Hematopoietic multipotent progenitor cell treated with erythropoietin and hydrocortisone succinate and interleukin-3 and kit ligand, for 6 days (in vitro differentiated cells): ENCODE measurements at regions not wholly inside any gene's neighbourhood (a gene's known extent, or its start where the extent isn't known, plus 50 kb on each side); places are given as distances from the start of the nearest gene placed in this dataset.

Experiments used
- DNase-seq: peaks from one replicate; pipeline ENCODE4 v3.0.0-alpha.2; 2015

DNA sequence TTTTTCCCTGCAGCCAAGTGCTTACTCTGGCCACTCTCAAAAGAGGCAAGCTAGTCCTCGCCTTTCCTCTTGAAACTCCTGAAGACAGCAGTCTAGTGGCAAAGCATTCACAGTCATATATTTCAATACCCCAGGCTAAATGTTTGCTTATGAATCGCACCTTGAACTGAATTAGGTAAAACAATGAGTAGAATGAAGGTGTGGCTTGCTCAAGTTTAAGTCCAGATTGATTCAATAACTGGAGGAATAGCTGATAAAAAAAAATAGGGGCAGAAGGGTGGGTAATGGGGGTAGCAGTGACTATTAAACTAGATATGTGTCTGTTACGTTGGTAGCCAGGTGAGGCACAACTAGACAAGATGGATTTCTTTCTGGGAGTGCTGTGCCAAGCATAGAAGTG is 88.2 kb upstream of the EPB41L3 start:
- no peak for DNase-seq

GRCh38 chr18:5630900-5631413 is 87.2 kb upstream of the EPB41L3 start:
- no peak for DNase-seq

DNA sequence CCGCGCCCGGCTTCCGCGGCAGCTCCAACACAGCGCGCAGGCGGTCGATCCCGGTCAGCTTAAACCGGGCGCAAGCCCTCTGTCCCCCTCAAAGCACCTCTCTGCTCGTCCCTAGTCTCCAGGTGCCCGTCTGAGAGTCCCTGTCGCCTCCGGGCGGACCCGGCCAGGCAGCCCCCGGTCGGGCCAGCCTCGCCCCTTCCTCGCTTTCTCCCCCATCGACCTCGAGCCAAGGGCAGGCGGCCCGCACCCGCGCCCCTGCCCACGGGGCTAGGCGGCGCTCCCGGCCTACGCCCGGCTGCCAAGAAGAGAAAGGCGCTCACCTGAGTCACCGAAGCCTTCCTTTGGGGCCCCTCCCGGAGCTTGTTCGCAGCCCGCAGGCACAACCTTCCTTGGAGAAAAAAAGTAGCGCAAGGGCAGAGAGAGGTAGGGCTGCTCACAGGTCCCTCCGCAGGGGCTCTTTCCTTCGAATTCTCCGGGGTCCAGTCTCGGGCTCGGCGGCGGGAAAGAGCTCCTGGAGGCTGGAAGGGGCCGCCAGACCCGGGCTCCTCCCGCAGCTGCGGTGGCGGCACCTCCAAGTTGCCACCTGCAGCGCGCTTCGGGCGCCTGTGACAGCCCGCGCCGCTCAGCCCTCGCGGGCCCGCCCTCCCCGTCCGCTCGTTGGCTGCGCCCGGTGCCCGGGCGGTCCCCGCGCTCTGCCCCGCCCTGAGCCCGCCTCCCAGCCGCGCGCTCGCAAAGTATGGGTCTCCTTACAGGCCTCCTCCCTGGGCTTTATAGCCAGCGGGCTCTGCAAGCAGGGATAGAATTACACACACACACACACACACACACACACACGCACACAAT is 86.5 kb upstream of the EPB41L3 start:
- DNase-seq: peak; percentile 56

GRCh38 chr18:5628512-5629255 is 84.9 kb upstream of the EPB41L3 start:
- no peak for DNase-seq

GRCh38 chr18:5627776-5628511 is 84.1 kb upstream of the EPB41L3 start:
- no peak for DNase-seq

- DNase-seq: no peak
Measured at GRCh38 chr18:5626130-5626880, 82.5 kb upstream of the EPB41L3 start.

DNA sequence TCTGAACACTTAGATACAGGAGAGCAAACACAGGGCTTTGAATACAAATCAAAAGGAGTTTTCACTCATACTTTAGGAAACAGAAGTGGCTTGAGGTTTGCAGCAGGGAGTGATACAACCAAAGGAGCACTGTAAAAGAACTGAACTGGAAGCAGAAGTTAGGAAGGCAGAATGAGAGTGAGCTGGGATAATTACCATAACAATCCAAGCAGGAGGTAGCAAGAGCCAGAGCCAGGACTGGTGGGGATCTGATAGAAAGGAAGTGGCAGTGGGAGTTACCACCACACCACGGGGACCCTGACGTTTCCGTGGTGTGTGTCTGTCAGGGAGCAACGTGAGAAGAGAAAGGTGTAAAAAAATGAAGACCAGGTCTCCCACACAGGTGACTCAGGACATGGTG is 81.3 kb upstream of the EPB41L3 start:
- no peak for DNase-seq

DNA sequence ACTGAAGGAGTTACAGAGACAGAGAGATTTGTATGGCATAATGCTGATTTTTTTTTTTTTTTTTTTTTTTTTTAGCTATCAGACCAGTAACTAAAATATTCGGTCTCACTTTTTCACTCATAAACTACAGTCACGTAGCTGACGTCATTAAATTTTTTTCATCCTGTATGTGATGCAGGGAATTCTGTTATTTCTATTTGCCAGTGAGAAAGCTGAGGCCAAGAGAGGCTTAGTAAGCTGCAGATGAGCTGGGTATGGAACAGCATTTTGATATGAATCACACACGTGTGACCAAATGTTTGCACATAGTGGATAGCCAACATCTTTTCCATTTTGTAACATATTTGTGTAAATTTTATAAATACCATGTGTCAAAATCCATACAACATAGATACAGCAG is 79.1 kb upstream of the EPB41L3 start:
- no peak for DNase-seq

DNA sequence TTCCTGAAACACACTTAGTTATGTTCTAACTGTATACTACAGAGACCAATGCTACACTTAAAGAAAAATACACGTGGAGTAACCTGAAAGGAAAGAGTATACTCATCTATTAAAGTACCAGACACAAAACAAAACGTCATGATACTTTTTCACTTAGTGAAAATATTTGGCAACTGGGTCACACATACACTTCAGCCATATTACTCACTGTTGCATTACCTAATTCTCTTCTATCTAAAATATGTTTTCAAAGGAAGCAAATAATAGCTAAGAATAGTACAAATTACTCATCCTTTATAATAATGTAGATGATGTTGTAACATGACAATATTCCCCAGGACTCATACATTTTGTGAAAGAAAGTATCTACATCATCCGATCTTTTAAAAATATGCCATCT is 76.5 kb upstream of the EPB41L3 start:
- no peak for DNase-seq

DNA sequence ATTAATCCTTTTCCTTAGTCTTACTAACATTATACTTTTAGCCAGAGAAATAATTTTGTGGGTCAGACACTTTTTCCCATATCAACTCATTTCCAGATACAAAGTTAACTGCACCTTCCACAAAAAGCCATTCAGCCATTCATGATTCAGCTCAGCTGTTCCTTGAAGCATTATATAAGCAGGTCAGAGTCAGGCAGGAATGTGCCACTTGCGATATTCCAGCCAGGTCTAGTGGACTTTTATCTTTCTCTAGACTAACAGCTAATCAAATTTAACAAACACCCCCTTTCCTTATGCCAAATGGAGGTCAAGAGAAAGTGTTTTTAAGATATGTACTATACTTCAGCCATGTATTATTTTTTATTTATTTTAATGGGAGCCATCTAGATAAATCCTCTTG is 75.6 kb upstream of the EPB41L3 start:
- DNase-seq: no peak

GRCh38 chr18:5618047-5618688 is 74.4 kb upstream of the EPB41L3 start:
- DNase-seq: no peak

GRCh38 chr18:5611221-5611620 is 67.4 kb upstream of the EPB41L3 start:
- DNase-seq: no peak

GRCh38 chr18:5608846-5609245 is 65.0 kb upstream of the EPB41L3 start:
- no peak for DNase-seq

DNA sequence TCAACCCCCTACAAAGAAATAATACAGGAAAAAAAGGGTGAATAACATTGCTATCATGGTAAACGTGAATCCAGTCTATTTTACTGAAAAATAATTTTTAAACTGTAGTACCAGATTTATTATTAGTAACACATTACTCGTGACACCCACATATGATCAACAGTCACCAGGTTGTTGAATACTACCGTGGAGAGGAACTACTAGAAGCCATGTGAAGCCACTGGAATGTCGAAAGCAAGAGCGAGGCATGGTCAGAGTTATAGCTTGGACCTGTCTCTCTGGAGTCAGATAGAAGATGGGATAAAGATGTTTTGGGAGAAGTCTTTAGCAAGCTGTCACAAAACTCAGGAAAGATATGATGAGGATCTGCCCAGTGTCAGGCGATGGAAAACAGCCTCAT is 63.2 kb upstream of the EPB41L3 start:
- DNase-seq: no peak

DNA sequence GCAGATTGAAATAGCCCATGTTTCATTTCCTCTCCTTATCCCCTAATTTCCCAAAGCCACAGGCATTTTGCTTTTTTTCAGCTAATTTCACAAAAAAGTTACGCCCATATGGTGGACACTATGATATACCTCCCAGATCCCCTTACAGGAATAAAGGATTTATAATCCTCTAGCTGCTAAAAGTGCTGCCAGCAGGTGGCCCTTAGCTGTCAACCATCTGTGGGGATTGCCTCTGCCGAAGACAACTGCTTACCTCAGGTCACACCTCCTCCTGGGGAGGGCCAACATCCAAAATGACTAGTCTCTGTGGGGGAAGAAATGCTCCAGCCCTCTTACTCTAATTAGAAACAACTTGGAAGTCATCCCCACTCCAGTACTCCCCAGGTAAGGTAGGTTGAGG is 61.0 kb upstream of the EPB41L3 start:
- no peak for DNase-seq

- DNase-seq: no peak
Measured at GRCh38 chr18:5603153-5603552, 59.4 kb upstream of the EPB41L3 start.

GRCh38 chr18:5601188-5601624 is 57.4 kb upstream of the EPB41L3 start:
- DNase-seq: no peak

DNA sequence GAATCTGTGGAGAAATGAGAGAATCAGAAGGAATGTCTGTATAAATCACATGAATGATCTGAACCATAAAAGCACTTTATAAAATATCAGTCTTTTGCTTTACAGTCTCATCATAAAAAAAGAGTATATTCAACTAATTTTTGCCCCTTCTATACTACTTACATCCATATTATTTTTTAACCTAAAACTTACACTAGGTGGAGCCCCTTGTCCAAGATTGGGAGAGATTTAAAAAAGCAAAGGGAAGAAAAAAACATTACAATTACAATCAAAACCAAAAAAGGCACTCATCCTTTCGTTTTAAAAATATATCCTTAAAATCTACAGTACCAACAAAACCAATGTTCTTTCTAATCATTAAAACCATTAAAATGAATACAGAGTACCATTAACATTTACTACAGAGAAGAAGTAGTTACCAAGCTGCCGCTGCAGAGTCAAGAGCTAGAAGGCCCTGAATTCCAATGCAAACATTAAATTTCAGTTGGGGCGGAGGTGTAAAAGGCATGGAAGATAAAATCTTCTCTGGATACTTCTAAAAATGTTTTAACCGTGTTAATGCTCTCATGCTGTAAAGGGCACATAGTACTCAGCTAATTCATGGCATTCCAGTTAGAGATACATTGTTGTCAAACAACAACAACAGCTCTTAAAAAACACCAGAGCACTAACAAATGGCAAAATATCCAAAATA is 56.7 kb upstream of the EPB41L3 start:
- DNase-seq: peak; percentile 27

GRCh38 chr18:5596585-5596984 is 52.8 kb upstream of the EPB41L3 start:
- no peak for DNase-seq
